HG03095 (cell line): ENCODE measurements at regions not wholly inside any gene's neighbourhood (a gene's known extent, or its start where the extent isn't known, plus 50 kb on each side); places are given as distances from the start of the nearest gene placed in this dataset.
"Not testable (repeated sequence)": the region's sequence is repeated elsewhere in the genome, so short reads cannot be mapped to it uniquely, and the experiment has no call there.

ENCODE experiments used
- ATAC-seq: cut with Tn5 transposase; IDR thresholded peaks from one replicate; pipeline ENCODE4 v1.9.1; 2021; ENCODE audit warnings: moderate library complexity; ENCODE audit not compliant: unreplicated experiment

GRCh38 chr17:64785011-64785421 is 122.9 kb upstream of the SMURF2 start:
- ATAC-seq, result no peak

DNA sequence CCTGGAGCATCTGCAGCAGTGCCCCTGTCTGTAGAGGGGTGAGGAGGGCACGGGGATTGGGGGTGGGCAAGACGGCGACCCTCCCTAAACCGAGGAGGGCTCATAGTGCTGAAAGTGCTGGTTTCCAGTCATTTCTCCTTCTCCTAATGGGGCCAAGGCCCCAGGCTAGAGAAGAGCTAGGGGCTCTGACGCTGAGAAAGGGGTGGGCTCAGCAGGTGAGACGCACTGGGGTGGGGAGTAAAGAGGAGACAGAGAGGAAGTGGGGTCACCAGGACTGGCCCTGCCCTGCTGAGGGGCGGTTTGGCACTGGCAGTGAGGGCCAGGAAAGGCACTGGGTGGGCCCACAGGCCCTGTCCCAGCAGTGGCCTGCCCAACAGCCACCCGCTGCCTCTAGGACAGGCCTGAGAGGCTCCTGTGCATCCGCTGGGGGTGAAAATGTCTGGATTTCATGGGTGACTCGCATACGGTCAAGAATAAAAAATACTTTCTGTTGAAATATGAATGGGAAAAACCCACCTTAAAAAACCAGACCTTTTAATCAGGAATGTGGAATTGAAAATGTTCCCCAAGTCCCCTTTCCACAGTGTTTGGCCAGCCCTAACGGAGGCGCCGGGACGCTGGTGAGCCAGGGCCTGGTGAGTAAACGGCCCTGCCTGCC is 122.4 kb upstream of the SMURF2 start:
- no peak for ATAC-seq

DNA sequence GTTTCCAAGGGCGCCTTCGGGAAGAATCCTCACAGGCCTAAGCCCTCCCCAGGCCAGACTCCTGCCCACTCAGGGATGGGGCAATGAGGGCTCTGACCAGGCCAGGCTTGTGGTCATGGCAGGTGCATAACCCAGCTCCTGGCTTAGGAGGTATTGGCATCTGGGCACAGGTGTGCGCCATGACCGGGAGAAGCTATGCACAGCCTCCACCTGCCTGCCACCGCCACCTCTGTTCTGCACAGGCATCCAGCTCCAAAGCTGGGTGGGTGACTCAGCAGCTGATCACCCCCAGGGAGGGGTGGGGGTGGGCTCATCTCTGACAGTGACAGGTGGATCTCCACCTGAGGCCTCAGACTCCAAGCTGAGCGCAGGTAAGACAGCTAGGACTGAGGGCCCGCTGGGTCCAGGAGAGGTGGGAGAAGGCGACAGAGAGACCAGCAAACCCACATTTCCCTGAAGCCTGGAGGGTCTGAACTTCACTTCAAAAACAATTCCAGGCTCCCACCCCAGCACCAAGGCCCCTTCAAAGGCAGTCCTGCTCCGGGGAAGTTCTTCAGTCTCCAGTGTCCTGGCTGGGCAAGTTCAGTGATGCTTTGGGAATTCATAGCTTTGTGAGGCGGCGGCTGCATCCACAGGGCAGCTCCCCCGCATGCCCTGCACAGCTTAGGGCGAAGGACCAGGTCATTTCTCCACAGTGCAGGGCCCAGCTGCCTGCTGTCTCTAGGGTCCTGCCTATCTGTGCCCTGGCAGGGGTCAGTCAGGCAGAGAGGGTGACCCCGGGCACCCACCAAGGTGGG is 121.6 kb upstream of the SMURF2 start:
- no peak for ATAC-seq

DNA sequence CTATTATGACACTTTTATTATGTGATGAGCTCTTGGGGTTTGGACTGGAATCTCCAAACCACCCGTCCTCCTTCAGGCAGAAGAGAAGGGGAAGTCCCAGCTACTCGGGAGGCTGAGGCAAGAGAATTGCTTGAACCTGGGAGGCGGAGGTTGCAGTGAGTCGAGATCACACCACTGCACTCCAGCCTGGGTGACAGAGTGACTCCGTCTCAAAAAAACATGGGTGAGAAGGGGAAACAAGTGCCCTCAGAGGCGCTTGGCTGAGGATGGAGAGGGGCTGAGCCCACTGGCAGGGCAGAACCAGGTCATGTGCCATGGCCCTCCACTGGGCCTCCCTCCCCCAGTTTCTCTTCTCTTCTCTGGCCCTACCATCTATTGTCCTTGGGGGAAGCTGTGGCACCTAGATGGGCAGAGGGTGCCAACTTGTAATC is 120.9 kb upstream of the SMURF2 start:
- no peak for ATAC-seq

GRCh38 chr17:64781810-64782555 is 119.9 kb upstream of the SMURF2 start:
- ATAC-seq, result no peak

- ATAC-seq, result no peak
Observed at GRCh38 chr17:64781014-64781756, 119.1 kb upstream of the SMURF2 start.

DNA sequence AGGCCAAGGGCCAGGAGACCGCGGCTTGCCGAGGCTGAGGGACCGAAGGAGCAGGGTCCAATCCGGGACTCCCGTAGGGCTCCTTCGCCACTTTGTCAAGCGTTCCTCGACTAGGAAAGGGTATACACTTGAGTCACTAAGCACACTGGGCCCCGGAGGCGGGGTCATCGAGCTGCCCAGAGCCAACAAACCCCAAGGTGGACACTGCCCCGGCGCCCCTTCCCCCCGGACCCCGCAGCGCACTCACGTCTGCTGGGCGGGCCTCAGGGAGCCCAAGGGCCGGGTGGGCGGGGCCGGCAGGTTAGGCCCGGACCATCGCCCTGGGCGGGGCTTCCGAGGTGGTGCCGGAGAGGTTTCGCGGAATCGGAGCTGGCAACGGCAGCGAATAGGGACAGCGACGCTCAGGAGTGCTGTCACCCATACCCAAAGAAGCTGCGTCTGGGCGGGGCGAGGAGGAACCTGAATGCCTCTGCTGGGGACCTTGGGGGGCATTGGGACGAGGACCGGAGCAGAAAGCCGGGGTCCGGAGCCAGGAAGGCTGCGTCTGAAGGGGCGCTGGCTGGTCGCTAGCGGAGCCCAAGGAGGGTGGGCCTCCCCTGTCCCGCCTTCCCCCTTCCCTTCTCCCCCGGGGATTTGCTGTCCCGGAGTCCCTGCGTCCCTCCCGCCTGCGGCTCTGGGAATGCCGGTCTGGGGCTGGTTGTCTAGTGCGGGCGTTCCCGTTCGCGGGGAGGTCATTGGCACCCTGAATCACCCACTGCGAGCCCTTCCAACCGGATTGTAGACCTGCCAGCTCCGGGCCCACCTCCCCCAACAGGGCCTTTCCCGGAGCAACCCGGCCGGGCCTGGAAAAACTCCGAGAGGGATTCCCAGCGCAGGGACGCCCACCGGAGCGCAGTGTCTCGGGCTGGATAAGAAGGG is 118.2 kb upstream of the SMURF2 start:
- ATAC-seq, result no peak

DNA sequence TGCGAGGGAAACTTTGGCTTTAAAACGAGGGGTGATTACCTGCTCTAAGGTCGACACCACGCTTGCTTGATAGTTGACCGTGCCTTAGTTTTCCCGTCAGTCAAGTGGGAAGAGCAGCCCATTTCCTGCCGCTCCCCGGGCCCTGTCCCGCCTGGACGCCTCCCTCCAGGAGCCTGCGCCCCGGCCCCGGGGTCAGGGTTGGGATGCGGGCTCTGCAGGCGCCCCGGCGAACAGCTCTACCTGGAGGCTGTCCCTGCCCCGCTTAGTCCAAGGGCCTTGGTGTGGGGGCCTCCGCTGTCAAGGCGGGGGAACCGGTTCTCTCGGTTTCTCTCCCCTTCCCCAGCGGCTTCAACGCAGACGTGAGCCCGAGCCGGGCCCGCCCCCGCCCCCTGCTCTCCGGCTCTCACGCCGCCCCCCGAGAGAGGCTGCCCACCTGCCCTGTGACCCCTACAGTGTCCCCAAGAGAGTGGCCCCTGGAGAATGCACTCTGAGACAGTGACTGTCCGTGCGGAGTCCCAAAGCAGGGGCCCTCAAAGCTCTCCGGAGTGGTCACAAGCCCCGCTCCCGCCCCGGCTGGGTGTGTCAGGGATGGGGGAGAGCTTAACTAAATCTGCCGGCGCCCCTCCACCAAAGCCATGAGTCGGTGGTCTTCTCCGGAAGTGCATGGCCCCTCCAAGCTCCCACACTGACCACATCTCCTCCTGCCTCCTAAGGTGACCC is 117.4 kb upstream of the SMURF2 start:
- no peak for ATAC-seq

- ATAC-seq, result not testable (repeated sequence)
Observed at GRCh38 chr17:64779098-64779375, 116.9 kb upstream of the SMURF2 start.

DNA sequence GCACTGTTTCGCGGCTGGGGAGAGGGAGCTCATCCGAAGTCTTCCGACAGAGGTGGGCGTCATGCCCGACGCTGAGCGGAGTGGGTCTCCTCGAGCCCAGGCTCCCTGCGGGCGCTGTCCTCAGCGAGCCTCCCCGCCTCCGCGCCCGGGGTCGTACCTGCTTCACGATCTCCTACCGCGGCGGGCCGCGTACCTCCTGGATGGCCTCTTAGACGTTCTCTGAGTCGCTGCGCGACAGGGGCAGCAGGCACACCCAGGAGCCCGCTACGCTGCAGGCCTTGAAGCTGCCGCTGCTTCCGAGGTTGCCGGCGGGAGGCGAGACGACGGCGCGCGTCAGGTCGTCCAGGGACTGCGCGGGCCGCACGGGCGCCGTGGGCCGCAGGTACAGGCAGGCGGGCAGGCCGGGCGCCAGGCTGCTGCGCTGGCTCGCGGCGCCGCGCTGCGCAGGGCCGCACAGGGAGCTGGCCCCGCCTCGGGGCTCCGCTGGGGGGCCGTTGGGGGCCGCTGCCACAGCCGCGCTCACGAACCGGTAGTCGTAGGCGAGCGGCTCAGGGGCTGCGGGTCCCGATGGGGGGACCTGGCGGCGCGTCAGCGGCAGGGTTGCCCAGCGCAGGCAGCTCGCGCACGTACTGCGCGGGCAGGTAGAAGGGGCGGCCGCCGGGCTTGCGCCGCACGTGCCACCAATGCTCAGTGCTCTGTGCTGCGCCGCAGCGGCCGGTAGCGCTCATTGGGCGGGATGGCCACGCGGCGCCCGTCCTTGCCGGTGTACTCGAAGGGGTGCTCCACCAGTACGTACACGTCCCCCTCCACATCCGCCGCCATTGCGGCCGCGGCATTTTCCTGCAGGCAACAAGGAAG is 116.4 kb upstream of the SMURF2 start:
- ATAC-seq, result no peak

DNA sequence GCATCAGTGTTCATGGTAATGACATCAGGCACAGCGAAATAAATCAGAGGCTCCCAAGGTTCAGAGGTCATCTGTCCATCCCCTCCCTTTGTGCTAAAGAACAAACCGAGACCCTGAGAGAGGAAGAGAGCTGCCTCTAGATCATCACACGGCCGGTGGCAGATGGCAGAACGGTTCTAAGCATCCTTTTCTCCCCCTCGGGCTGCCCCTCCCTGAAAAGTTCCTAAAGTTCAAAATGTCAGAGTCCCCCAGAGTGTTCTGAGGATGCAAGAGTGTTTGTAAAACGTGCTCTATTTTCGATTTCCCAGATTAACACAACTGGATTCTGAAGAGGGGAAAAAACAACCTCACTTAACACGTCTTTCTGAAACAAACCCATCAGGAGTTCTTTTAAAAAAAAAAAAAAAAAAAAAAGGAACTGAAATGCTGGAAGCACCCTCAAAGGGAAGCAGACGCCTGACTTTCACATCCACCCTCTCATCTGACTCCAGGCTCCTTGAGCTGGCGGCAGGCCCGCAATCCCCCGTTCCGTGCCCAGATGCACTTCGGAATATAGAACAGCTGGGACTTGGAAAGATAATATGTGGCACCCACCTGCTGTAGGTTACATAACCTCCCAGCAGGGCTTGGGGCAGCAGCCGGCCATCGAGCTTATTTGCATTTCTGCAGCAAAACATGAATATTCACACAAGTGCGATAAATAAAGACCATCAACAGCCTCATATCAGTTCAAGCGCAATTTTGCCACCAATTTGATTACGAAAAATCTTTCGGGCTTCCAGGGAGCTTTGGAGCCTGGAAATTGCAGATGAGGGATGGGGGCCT is 115.5 kb upstream of the SMURF2 start:
- ATAC-seq, result no peak

DNA sequence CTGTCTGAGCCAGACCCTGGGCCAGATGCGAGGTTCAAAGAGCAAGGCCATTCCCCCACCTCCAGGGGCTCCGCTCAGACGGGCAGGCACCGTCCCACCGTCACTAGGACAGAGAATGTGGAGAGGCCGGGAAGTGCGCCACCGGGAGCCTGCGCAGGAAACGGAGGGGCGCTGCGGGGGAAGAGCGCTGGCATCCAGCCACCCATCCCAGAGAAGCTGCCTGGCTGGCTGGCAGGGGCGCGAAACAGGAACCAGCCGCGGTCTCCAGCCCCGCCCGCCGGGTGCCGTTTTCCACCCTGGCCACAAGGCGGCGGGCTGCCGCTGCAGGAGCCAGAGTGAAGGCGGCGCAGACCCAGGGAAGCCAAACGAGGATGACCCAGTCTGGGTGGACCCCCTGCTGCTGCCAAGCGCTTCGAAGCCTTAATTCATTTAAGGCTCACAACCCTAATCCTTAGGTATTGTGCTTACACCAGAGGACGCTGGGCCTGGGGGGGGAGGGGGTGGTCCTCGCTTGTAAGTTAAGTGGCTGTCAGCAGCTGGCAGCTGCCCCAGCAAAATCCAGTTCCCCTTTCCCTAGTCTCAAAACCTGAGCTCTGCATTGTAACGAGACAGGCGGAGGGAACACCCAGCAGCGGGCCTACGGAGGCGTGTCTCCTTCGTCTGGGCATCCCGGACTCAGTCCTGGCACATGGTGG is 114.8 kb upstream of the SMURF2 start:
- ATAC-seq, result peak; percentile 53

GRCh38 chr17:64775701-64776570 is 113.8 kb upstream of the SMURF2 start:
- ATAC-seq, result no peak

DNA sequence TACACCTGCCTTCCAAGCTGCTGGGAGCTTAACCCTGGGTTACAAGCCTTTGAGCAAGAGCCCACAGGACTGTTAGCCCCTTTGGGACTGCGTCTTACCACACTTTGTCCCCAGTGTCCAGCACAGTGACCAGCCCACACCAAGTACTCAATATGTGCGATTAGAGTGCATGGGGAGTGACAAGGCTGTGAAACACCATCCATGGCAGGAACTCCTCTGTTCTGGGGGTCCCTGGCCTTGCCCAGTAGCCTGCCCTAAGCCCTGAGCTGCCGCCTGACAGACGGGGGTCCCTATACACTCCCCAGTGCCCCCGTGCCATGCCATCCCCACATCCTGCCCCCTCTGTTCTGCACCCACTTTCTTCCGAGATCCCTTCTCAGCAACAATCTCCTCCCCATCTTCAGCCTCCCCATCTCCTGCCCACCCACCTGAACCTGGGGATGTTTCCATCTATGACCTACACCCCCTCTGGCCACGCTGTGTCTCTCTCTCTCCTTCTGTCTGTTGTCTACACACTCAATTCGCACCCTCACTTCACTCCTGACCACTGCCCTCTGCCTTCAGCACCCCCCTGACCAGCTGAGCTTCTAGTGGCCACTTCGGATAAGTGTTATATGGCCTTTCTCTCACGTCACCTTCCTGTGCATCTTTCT is 112.9 kb upstream of the SMURF2 start:
- ATAC-seq, result no peak

- ATAC-seq, result peak; percentile 53
Observed at GRCh38 chr17:64773836-64774761, 112.0 kb upstream of the SMURF2 start.
